Esophagus (tissue), 2 donors: ENCODE measurements at regions not wholly inside any gene's neighbourhood (a gene's known extent, or its start where the extent isn't known, plus 50 kb on each side); places are given as distances from the start of the nearest gene placed in this dataset.

Source experiments
- H3K27ac ChIP-seq, 2 donors: one replicate each; pipeline ENCODE4 v1.5.1; 2013; ENCODE audit warnings: low read depth in 2 of 2, mild to moderate bottlenecking in 2 of 2, inconsistent platforms in 1 of 2, low read length in 1 of 2, moderate library complexity in 1 of 2
- H3K27me3 ChIP-seq, 2 donors: one replicate each; pipeline ENCODE4 v1.6.1; 2013; ENCODE audit warnings: low read length in 2 of 2, control low read depth in 1 of 2, mild to moderate bottlenecking in 1 of 2; ENCODE audit not compliant: insufficient read depth in 2 of 2, control insufficient read depth in 1 of 2
- H3K36me3 ChIP-seq, 2 donors: one replicate each; pipeline ENCODE4 v1.6.1; 2013; ENCODE audit warnings: low read length in 1 of 2; ENCODE audit not compliant: control insufficient read depth in 2 of 2, insufficient read depth in 2 of 2
- H3K4me1 ChIP-seq, 2 donors: one replicate each; pipeline ENCODE4 v1.6.1; 2013; ENCODE audit warnings: low read length in 1 of 2; ENCODE audit not compliant: control insufficient read depth in 2 of 2, insufficient read depth in 2 of 2
- H3K4me3 ChIP-seq, 2 donors: one replicate each; pipeline ENCODE4 v1.5.1; 2013; ENCODE audit warnings: low read length in 2 of 2, mild to moderate bottlenecking in 2 of 2, low read depth in 1 of 2, moderate library complexity in 1 of 2
- H3K9me3 ChIP-seq, 2 donors: one replicate each; pipeline ENCODE4 v1.6.1; 2013; ENCODE audit warnings: mild to moderate bottlenecking in 2 of 2, low read depth in 1 of 2, low read length in 1 of 2, moderate library complexity in 1 of 2; ENCODE audit not compliant: control insufficient read depth in 2 of 2, insufficient read depth in 1 of 2
- WGBS, 2 donors: extraction: QIAGEN DNeasy Blood & Tissue Kit; methylation state at CpG; one replicate each; pipeline ENCODE4 v1.1.7; 2013; 5-methylcytosine and 5-hydroxymethylcytosine counted together
- donor health status: healthy with polysubstance abuse.
- donor health status: Bipolar disorder and iron deficiency.

- no peaks in the 10 kb centered on the region for H3K4me1 ChIP-seq
- no peak overlapping the region for H3K27ac ChIP-seq
- peaks cover 0 to 4% of the 10 kb centered on the region in 2 donors for H3K27me3 ChIP-seq
- H3K36me3 ChIP-seq: no peaks in the 10 kb centered on the region
- no peaks in the 10 kb centered on the region for H3K9me3 ChIP-seq
- 92% methylated on average over 8 of the region's 8 CpGs for WGBS, 2 donors
- H3K4me3 ChIP-seq: no peak overlapping the region
Measured at GRCh38 chr14:23899788-23900187, 53.8 kb upstream of the DHRS4 start.

- Histone ChIP-seq H3K36me3 (no peaks in the 10 kb centered on the region), H3K27ac (no peak overlapping the region), H3K27me3 (peaks cover 0 to 4% of the 10 kb centered on the region in 2 donors), H3K4me3 (no peak overlapping the region), H3K9me3 (no peaks in the 10 kb centered on the region), H3K4me1 (no peaks in the 10 kb centered on the region)
- WGBS, 2 donors: 70 to 74% methylated on average over 4 of the region's 4 CpGs
Measured at GRCh38 chr14:23903442-23903841, 50.1 kb upstream of the DHRS4 start.
